ENCODE measurements at regions not wholly inside any gene's neighbourhood (a gene's known extent, or its start where the extent isn't known, plus 50 kb on each side); places are given as distances from the start of the nearest gene placed in this dataset.

DNA sequence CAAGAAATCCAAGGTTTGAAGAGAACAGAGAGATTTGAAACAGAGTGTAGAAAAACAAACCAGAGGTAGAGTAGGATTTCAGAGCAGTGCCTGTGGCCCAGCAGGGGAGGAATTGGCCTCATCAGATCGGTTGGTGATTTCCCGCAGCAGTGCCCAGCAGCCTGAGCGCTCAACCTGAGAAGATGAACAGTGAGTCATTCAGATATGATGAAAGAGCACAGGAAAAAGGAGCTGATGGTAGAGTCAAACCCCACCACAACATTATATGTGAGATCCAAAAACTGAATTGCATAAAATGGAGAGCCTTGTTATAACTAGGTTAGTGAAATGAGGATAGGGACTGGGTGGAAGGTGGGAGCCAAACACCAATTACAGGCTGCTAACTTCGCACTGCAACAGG, 248.9 kb downstream of the PIK3R1 start (continued):
- TF ChIP-seq ZNF462 (CRISPR knock-in tag; IDR thresholded peaks at IDR 0.05) (no peak), NANOG (IDR thresholded peaks at IDR 0.05; ENCODE audit: borderline replicate concordance) (no peak)

- no peak overlapping the region for H3K4me2 ChIP-seq
- ATAC-seq (no peak), DNase-seq (ENCODE audit: low spot score) (no peak)
- Mint-ChIP-seq H3K27ac (no peak overlapping the region), H3K4me3 (no peak overlapping the region), H3K27me3 (ENCODE audit: insufficient read depth, low read depth, poor library complexity) (no peaks in the 10 kb centered on the region), H3K4me1 (peaks cover under 1% of the 10 kb centered on the region), H3K36me3 (ENCODE audit: low read depth) (no peaks in the 10 kb centered on the region; the same call in 2 of the 3 replicates), H3K9me3 (no peaks in the 10 kb centered on the region)
- H3K36me3 ChIP-seq (ENCODE audit: insufficient read depth) = no peaks in the 10 kb centered on the region
- H3F3A ChIP-seq (replicated peaks; ENCODE audit: low read depth) = no peaks in the 10 kb centered on the region
- H3K27ac ChIP-seq (ENCODE audit: low read depth) = no peak overlapping the region
- no peaks in the 10 kb centered on the region for H3K79me2 ChIP-seq (replicated peaks; ENCODE audit: insufficient read depth)
- peaks cover 26% of the 10 kb centered on the region for H3K9me2 ChIP-seq (ENCODE audit: insufficient read depth)
- H4K20me1 ChIP-seq (replicated peaks; ENCODE audit: insufficient read depth) = no peaks in the 10 kb centered on the region
- no peak overlapping the region for H3K4me3 ChIP-seq
- no peaks in the 10 kb centered on the region for H3K4me1 ChIP-seq (ENCODE audit: insufficient read depth)
- no peaks in the 10 kb centered on the region for H3K27me3 ChIP-seq (ENCODE audit: insufficient read depth)
- no peak overlapping the region for H2AFZ ChIP-seq
- TF ChIP-seq NANOG (IDR thresholded peaks at IDR 0.05; ENCODE audit: borderline replicate concordance) (no peak), EZH2phosphoT487 (IDR thresholded peaks at IDR 0.05; ENCODE audit: unreplicated experiment) (no peak), ZNF462 (CRISPR knock-in tag; IDR thresholded peaks at IDR 0.05) (no peak), POLR2AphosphoS5 (IDR thresholded peaks at IDR 0.05; ENCODE audit: low read depth) (no peak), JUNB (IDR thresholded peaks at IDR 0.05; ENCODE audit: unreplicated experiment) (no peak)
- TF ChIP-seq, protein P1, sequence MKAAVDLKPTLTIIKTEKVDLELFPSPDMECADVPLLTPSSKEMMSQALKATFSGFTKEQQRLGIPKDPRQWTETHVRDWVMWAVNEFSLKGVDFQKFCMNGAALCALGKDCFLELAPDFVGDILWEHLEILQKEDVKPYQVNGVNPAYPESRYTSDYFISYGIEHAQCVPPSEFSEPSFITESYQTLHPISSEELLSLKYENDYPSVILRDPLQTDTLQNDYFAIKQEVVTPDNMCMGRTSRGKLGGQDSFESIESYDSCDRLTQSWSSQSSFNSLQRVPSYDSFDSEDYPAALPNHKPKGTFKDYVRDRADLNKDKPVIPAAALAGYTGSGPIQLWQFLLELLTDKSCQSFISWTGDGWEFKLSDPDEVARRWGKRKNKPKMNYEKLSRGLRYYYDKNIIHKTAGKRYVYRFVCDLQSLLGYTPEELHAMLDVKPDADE (IDR thresholded peaks at IDR 0.05) = no peak
- TF ChIP-seq, protein P2, sequence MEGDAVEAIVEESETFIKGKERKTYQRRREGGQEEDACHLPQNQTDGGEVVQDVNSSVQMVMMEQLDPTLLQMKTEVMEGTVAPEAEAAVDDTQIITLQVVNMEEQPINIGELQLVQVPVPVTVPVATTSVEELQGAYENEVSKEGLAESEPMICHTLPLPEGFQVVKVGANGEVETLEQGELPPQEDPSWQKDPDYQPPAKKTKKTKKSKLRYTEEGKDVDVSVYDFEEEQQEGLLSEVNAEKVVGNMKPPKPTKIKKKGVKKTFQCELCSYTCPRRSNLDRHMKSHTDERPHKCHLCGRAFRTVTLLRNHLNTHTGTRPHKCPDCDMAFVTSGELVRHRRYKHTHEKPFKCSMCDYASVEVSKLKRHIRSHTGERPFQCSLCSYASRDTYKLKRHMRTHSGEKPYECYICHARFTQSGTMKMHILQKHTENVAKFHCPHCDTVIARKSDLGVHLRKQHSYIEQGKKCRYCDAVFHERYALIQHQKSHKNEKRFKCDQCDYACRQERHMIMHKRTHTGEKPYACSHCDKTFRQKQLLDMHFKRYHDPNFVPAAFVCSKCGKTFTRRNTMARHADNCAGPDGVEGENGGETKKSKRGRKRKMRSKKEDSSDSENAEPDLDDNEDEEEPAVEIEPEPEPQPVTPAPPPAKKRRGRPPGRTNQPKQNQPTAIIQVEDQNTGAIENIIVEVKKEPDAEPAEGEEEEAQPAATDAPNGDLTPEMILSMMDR (conservative IDR thresholded peaks at IDR 0.05; ENCODE audit: low read depth in 2 of 2) = no peak
Measured at GRCh38 chr5:68465133-68465532, 249.6 kb downstream of the PIK3R1 start.

Measured in GM23338 (cell line).